Adrenal gland (tissue), 9 donors: ENCODE measurements at regions not wholly inside any gene's neighbourhood (a gene's known extent, or its start where the extent isn't known, plus 50 kb on each side); places are given as distances from the start of the nearest gene placed in this dataset.

Experiments
- DNase-seq, 7 donors: peaks; one replicate each; pipeline ENCODE4 v3.0.0-alpha.2; 2019 to 2020
- H3K27ac ChIP-seq, 5 donors: fragments of 200-600 bp; sonication (generic) in 4 of 5; 1 replicate in 3 of 5; 2 replicates in 2 of 5; pipeline versions ENCODE4 v1.5.1 to v1.8.0; 2016 to 2020; ENCODE audit warnings: mild to moderate bottlenecking in 1 of 5
- H3K27me3 ChIP-seq: fragments of 200-600 bp; 2 replicates; pipeline ENCODE4 v1.8.0; 2021
- H3K36me3 ChIP-seq, 2 donors: fragments of 200-600 bp; replicated peaks in 1 of 2; 1 replicate in 1 of 2; 2 replicates in 1 of 2; pipeline versions ENCODE4 v1.5.1 to v1.8.0; 2018 to 2022
- H3K4me1 ChIP-seq, 2 donors: fragments of 200-600 bp; replicated peaks in 1 of 2; 1 replicate in 1 of 2; 2 replicates in 1 of 2; pipeline versions ENCODE4 v1.5.1 to v1.8.0; 2018 to 2021
- H3K4me3 ChIP-seq, 4 donors: fragments of 200-600 bp; sonication (generic) in 3 of 4; one replicate each; pipeline ENCODE4 v1.5.1; 2016 to 2018
- H3K9me3 ChIP-seq, 3 donors: fragments of 200-600 bp; sonication (generic) in 1 of 3; replicated peaks in 1 of 3; 1 replicate in 2 of 3; 2 replicates in 1 of 3; pipeline versions ENCODE4 v1.5.1 to v1.8.0; 2016 to 2021
- POLR2A ChIP-seq, 2 donors: fragments of 450-650 bp; IDR thresholded peaks; one replicate each; pipeline ENCODE4 v1.6.1; 2017; ENCODE audit warnings: antibody characterized with exemption in 2 of 2, mild to moderate bottlenecking in 2 of 2, moderate library complexity in 1 of 2
- WGBS, 4 donors: extraction: QIAGEN DNeasy Blood & Tissue Kit in 2 of 4; methylation state at CpG; one replicate each; pipeline versions ENCODE4 v1.1.5 to v1.1.7; 2013 to 2017; 5-methylcytosine and 5-hydroxymethylcytosine counted together
- intact Hi-C, 2 donors: fragments of 100-400 bp; cut with DNase I; formaldehyde crosslinking; loops; one replicate each; pipeline versions ENCODE4 v1.14.1 to v1.15.0; 2022 to 2023
- TF ChIP-seq, protein P1 (sequence below), 6 experiments: fragments of 450-650 bp in 4 of 6; fragments of 200-600 bp in 2 of 6; sonication (generic) in 1 of 6; IDR thresholded peaks; 1 replicate in 5 of 6; 2 replicates in 1 of 6; pipeline versions ENCODE4 v1.5.1 to v1.8.0; 2016 to 2021; ENCODE audit warnings: antibody characterized with exemption in 6 of 6, mild to moderate bottlenecking in 2 of 6, moderate library complexity in 1 of 6
- donor health status: healthy with polysubstance abuse.
- donor health status: Bipolar disorder and iron deficiency.
- donor health status: DM: yes; HTN: yes; CAD: no.
- donor health status: DM: no; HTN: no; CAD: no.
- donor health status: DM: no; HTN: no; CAD: no.

DNA sequence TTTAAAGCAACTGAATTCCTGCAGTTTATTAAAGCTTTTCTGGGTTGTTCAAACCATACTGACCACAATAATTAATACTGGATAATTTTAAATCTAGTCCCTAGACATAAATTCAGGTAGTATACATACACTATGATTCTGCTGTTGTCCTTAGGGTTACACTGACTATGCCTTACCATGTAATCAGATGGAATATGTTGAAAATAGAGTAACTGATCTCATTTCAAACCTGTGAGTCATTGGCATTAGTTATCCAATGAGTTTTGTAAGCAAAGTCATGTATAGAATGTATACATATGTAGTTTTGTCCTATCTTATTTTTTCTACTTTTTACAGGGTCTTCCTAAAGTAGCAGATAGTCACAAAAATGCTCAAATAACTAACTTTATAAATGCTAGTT, 517.1 kb upstream of the CCDC54 start:
- TF ChIP-seq POLR2A (IDR thresholded peaks at IDR 0.05): no peak
- TF ChIP-seq, protein P1, sequence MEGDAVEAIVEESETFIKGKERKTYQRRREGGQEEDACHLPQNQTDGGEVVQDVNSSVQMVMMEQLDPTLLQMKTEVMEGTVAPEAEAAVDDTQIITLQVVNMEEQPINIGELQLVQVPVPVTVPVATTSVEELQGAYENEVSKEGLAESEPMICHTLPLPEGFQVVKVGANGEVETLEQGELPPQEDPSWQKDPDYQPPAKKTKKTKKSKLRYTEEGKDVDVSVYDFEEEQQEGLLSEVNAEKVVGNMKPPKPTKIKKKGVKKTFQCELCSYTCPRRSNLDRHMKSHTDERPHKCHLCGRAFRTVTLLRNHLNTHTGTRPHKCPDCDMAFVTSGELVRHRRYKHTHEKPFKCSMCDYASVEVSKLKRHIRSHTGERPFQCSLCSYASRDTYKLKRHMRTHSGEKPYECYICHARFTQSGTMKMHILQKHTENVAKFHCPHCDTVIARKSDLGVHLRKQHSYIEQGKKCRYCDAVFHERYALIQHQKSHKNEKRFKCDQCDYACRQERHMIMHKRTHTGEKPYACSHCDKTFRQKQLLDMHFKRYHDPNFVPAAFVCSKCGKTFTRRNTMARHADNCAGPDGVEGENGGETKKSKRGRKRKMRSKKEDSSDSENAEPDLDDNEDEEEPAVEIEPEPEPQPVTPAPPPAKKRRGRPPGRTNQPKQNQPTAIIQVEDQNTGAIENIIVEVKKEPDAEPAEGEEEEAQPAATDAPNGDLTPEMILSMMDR (IDR thresholded peaks at IDR 0.05): no peak
- DNase-seq: no peak
- H3K4me1 ChIP-seq: no peaks in the 10 kb centered on the region

DNA sequence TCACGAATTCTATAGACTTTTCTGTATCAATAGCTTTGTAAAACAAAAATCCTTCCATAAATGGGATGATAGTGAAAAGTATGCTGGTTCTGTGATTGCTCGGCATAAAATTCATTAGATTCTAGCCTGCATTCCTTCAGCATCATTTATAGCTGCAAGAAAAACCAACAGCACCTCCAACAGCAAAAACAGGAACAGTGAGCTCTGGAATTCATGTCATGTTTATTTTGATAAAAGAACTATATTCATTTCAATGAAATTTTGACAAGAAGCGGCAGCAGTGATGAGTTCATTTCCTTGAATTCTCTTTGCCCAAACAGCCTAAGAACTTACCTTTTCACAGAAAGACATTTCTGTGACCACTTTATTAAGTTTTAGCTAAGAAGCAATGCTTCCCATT, 515.2 kb upstream of the CCDC54 start:
- Histone ChIP-seq H3K36me3 (no peaks in the 10 kb centered on the region), H3K27ac (no peak overlapping the region), H3K9me3 (no peaks in the 10 kb centered on the region), H3K4me3 (no peak overlapping the region), H3K27me3 (no peaks in the 10 kb centered on the region), H3K4me1 (no peaks in the 10 kb centered on the region)
- 58 to 76% (median 64%) methylated on average over 3 of the region's 3 CpGs for WGBS, 4 donors
- intact Hi-C loops: no loop called here
- DNase-seq: no peak
- TF ChIP-seq POLR2A (IDR thresholded peaks at IDR 0.05): no peak
- TF ChIP-seq, protein P1 (IDR thresholded peaks at IDR 0.05): no peak

More for the DNA sequence above, 517.1 kb upstream of the CCDC54 start:
- intact Hi-C loops: no loop called here
- H3K9me3 ChIP-seq: no peaks in the 10 kb centered on the region
- no peak overlapping the region for H3K27ac ChIP-seq
- no peak overlapping the region for H3K4me3 ChIP-seq
- no peaks in the 10 kb centered on the region for H3K27me3 ChIP-seq
- H3K36me3 ChIP-seq: no peaks in the 10 kb centered on the region

DNA sequence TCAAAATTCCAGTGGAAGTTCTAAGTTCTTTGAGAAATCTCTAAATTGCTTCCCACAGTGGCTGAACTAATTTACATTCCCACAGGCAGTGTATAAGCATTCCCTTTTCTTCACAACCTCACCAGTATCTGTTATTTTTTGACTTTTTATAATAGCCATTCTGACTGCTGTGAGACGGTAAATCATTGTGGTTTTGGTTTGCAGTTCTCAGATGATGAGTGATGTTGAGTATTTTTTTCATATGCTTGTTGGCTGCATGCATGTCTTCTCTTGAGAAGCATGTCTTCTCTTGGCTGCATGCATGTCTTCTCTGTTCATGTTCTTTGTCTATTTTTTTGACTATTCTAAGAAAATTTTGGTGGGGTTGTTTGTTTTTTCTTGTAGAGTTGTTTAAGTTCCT, 499.6 kb upstream of the CCDC54 start:
- 80 to 89% (median 83%) methylated on average over 1 of the region's 1 CpG for WGBS, 4 donors
- no peak for TF ChIP-seq POLR2A (IDR thresholded peaks at IDR 0.05)
- TF ChIP-seq, protein P1 (IDR thresholded peaks at IDR 0.05): no peak
- H3K36me3 ChIP-seq: no peaks in the 10 kb centered on the region
- H3K27me3 ChIP-seq: no peaks in the 10 kb centered on the region
- H3K4me3 ChIP-seq: no peak overlapping the region
- no peak for DNase-seq
- no peaks in the 10 kb centered on the region for H3K4me1 ChIP-seq
- H3K9me3 ChIP-seq: no peaks in the 10 kb centered on the region
- no peak overlapping the region for H3K27ac ChIP-seq
- intact Hi-C loops: no loop called here

DNA sequence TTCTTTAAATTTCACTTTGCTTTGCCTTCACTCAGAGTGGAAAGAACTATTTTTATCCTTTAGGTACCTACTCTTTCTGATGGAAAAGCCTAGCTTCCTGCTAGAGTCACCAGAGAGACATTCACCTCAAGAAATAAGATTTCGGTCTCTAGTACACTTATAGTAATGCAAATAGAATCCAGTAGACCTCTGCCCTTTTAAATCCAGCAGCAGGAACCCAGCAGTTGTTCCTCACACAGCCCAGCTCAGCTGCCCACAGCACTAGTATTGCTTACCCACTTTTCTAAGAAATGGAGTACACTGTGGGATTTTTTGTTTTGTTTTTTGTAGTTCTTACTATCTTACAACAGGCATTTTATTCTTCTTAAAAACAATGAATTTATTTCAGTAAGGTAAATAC, 497.0 kb upstream of the CCDC54 start:
- intact Hi-C loops: no loop called here
- no peak for TF ChIP-seq POLR2A (IDR thresholded peaks at IDR 0.05)
- TF ChIP-seq, protein P1 (IDR thresholded peaks at IDR 0.05): no peak
- no peaks in the 10 kb centered on the region for H3K9me3 ChIP-seq

More for the DNA sequence above, 497.0 kb upstream of the CCDC54 start:
- WGBS, 4 donors: 67 to 86% (median 73%) methylated on average over 1 of the region's 1 CpG
- no peak overlapping the region for H3K4me3 ChIP-seq
- DNase-seq: no peak
- no peaks in the 10 kb centered on the region for H3K36me3 ChIP-seq
- no peaks in the 10 kb centered on the region for H3K4me1 ChIP-seq
- H3K27me3 ChIP-seq: no peaks in the 10 kb centered on the region
- no peak overlapping the region for H3K27ac ChIP-seq
